ENCODE measurements at regions not wholly inside any gene's neighbourhood (a gene's known extent, or its start where the extent isn't known, plus 50 kb on each side); places are given as distances from the start of the nearest gene placed in this dataset.

GRCh38 chr16:49216593-49216992, 65.0 kb downstream of the CBLN1 start:
- no peak for DNase-seq (ENCODE audit: insufficient read length)
- TF ChIP-seq TAF1 (IDR thresholded peaks at IDR 0.05; ENCODE audit: borderline replicate concordance, low read depth, low read length) (no peak), POLR2AphosphoS5 (IDR thresholded peaks at IDR 0.05; ENCODE audit: low read depth, low read length) (no peak), POLR2A (IDR thresholded peaks at IDR 0.05; ENCODE audit: low read depth, low read length) (no peak)
- no peak for FAIRE-seq

DNA sequence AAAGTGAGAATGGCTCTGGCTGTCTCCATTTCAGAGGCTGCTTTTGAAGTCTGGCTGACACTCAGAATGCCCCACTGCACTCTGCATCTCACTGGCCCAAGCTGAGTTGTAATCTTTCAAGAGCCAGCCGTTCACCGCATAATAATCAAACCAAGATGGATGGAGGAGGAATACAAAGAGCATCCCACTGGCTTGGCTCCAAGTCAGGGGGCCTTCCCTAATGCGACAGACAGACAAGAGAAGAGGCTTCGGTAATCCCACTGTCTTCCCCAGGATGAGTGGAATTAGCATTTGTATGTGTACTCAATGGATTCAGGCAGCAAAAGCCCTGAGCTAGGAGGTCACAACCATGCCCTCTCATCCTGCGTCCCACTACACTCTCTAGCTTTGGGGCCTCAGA, 68.0 kb downstream of the CBLN1 start:
- TF ChIP-seq TAF1 (IDR thresholded peaks at IDR 0.05; ENCODE audit: borderline replicate concordance, low read depth, low read length) (no peak), POLR2A (IDR thresholded peaks at IDR 0.05; ENCODE audit: low read depth, low read length) (no peak), POLR2AphosphoS5 (IDR thresholded peaks at IDR 0.05; ENCODE audit: low read depth, low read length) (no peak)
- DNase-seq (ENCODE audit: insufficient read length) = no peak
- no peak for FAIRE-seq

DNA sequence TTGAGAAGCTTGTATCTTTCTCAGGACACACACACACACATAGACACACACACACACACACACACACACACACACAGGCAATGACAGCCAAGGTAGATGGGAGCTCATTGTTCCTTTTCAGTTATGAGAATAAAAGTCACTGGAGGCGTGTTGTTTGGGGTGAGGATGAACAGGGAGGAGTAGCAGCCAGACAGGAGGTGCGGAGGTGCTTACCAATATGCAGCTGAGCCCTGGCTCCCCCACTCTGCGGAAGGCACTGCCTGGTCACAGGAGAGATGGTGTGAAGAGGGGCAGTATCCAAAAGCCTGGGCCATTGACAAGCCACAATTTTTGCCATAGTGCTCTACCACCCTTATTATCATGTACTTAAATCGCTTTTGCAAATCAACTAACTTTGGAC, 77.4 kb downstream of the CBLN1 start:
- DNase-seq (ENCODE audit: insufficient read length) = no peak
- no peak for FAIRE-seq
- TF ChIP-seq POLR2AphosphoS5 (IDR thresholded peaks at IDR 0.05; ENCODE audit: low read depth, low read length) (no peak), TAF1 (IDR thresholded peaks at IDR 0.05; ENCODE audit: borderline replicate concordance, low read depth, low read length) (no peak), POLR2A (IDR thresholded peaks at IDR 0.05; ENCODE audit: low read depth, low read length) (no peak)

DNA sequence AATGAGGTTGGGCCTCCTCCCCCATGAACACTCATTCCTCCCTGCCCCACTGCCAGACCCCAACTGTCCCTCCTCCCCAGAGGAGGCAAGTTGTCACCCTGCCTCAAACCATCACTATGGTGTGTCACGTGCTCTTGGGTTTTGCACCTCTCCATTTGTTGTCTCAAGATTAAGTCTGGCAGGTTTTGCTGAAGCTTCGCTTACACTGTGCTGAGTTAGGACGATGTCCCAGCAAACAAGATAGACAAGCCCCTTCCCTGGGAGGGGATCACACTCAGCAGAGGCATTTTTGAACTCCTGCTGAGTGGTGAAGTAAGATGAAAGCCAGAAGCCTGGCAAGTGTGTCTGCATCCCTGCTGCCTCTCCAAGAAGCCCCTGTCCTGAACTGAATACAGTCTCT, 78.3 kb downstream of the CBLN1 start:
- no peak for FAIRE-seq
- no peak for TF ChIP-seq POLR2AphosphoS5 (IDR thresholded peaks at IDR 0.05; ENCODE audit: low read depth, low read length)
- no peak for TF ChIP-seq TAF1 (IDR thresholded peaks at IDR 0.05; ENCODE audit: borderline replicate concordance, low read depth, low read length)
- no peak for TF ChIP-seq POLR2A (IDR thresholded peaks at IDR 0.05; ENCODE audit: low read depth, low read length)
- DNase-seq (ENCODE audit: insufficient read length) = no peak

GRCh38 chr16:49201118-49201517, 80.5 kb downstream of the CBLN1 start:
- TF ChIP-seq POLR2AphosphoS5 (IDR thresholded peaks at IDR 0.05; ENCODE audit: low read depth, low read length) = no peak
- no peak for TF ChIP-seq TAF1 (IDR thresholded peaks at IDR 0.05; ENCODE audit: borderline replicate concordance, low read depth, low read length)
- no peak for TF ChIP-seq POLR2A (IDR thresholded peaks at IDR 0.05; ENCODE audit: low read depth, low read length)
- FAIRE-seq (no peak), DNase-seq (ENCODE audit: insufficient read length) (no peak)

DNA sequence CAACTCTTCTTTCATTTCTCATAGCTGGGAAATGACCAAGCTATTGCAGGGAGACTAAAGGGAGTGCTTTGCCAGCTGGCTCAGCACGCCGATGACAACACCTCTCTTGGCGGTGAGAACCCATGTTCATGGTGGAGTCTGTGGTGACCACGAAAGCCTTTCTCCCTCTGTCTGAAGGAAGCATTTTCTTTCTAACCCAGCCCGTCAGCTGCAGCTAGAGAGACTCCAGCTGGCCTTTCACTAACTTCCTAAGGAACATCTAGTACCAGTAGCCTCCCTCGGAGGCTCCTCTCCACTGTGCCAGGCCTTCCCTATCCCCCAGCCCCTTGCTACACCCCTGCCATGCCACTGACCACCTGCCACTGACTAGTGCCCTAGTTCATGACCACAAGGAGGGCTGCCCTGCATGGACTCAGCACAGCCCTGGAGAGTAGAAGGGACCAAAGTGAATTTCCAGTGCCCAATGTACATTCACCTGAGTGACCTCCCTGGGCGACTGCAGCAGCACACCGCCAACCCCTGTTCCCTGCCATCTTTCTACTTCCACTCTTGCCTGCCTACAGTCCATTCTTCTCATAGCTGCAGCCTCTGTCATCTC, 81.3 kb downstream of the CBLN1 start:
- DNase-seq (ENCODE audit: insufficient read length) (no peak), FAIRE-seq (no peak)
- TF ChIP-seq POLR2AphosphoS5 (IDR thresholded peaks at IDR 0.05; ENCODE audit: low read depth, low read length) = no peak
- no peak for TF ChIP-seq TAF1 (IDR thresholded peaks at IDR 0.05; ENCODE audit: borderline replicate concordance, low read depth, low read length)
- no peak for TF ChIP-seq POLR2A (IDR thresholded peaks at IDR 0.05; ENCODE audit: low read depth, low read length)

- DNase-seq (ENCODE audit: insufficient read length) (no peak), FAIRE-seq (no peak)
- no peak for TF ChIP-seq TAF1 (IDR thresholded peaks at IDR 0.05; ENCODE audit: borderline replicate concordance, low read depth, low read length)
- no peak for TF ChIP-seq POLR2AphosphoS5 (IDR thresholded peaks at IDR 0.05; ENCODE audit: low read depth, low read length)
- no peak for TF ChIP-seq POLR2A (IDR thresholded peaks at IDR 0.05; ENCODE audit: low read depth, low read length)
These were observed 86.4 kb downstream of the CBLN1 start for GRCh38 chr16:49195237-49195548.

DNA sequence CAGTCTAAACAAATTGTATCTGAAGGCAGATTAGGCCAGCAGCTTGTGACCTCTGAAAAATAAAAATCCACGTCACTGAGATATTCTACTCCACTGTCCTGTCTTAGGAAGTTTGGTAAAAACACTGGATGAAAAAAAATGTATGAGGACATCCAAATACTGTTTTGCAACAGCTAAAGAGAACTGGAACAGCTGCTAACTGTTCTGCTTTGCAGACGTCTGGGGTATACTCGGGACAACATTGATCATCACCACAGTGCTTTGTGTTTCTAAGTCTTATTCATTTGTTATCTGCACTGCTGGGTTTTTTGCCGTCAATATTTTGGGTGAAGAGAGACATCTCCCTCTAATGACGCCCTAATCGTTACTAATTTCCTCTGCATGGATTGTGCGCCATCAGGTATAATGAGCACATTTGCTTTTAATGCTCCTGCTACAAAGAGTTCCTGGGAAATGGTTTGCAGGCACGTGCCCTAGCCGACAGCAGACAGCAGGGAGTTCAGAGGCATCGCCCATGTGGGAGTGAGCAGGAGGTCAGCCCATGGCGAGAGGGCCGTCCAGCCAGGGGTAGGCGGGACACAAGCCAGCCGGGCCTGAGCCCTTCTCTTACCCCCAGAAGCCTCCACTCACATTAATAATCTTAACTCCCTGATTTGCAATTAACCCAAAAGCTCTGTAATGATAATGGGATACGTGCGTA, 87.0 kb downstream of the CBLN1 start:
- TF ChIP-seq POLR2A (IDR thresholded peaks at IDR 0.05; ENCODE audit: low read depth, low read length) (no peak), TAF1 (IDR thresholded peaks at IDR 0.05; ENCODE audit: borderline replicate concordance, low read depth, low read length) (no peak), POLR2AphosphoS5 (IDR thresholded peaks at IDR 0.05; ENCODE audit: low read depth, low read length) (no peak)
- DNase-seq (ENCODE audit: insufficient read length) (no peak), FAIRE-seq (no peak)

- DNase-seq (ENCODE audit: insufficient read length) (no peak), FAIRE-seq (no peak)
- TF ChIP-seq POLR2A (IDR thresholded peaks at IDR 0.05; ENCODE audit: low read depth, low read length) (no peak), TAF1 (IDR thresholded peaks at IDR 0.05; ENCODE audit: borderline replicate concordance, low read depth, low read length) (no peak), POLR2AphosphoS5 (IDR thresholded peaks at IDR 0.05; ENCODE audit: low read depth, low read length) (no peak)
These were observed 88.0 kb downstream of the CBLN1 start for GRCh38 chr16:49193596-49193995.

GRCh38 chr16:49189286-49189685, 92.4 kb downstream of the CBLN1 start:
- TF ChIP-seq TAF1 (IDR thresholded peaks at IDR 0.05; ENCODE audit: borderline replicate concordance, low read depth, low read length) (no peak), POLR2A (IDR thresholded peaks at IDR 0.05; ENCODE audit: low read depth, low read length) (no peak)
- FAIRE-seq = no peak
- DNase-seq (ENCODE audit: insufficient read length) = no peak

DNA sequence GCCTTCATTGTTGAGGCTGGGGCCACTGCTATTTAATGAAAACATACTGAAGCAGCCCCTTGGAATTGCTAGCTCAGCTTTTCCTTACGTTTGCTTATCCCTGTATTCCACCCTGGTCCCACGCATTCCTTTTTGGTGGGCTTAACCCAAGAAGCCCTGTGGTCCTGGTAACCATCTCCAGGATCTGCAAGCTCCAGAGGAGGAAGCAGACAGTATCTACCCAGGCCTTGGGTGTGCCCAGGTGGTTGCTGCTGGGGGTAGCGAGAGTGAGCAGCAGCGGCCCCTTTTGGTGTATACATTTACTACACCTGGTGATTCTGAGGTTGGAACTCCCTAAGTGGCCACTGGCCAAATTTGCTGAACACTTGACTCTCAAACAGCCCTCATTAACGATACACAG, 97.7 kb downstream of the CBLN1 start:
- TF ChIP-seq TAF1 (IDR thresholded peaks at IDR 0.05; ENCODE audit: borderline replicate concordance, low read depth, low read length) = no peak
- FAIRE-seq = no peak

DNA sequence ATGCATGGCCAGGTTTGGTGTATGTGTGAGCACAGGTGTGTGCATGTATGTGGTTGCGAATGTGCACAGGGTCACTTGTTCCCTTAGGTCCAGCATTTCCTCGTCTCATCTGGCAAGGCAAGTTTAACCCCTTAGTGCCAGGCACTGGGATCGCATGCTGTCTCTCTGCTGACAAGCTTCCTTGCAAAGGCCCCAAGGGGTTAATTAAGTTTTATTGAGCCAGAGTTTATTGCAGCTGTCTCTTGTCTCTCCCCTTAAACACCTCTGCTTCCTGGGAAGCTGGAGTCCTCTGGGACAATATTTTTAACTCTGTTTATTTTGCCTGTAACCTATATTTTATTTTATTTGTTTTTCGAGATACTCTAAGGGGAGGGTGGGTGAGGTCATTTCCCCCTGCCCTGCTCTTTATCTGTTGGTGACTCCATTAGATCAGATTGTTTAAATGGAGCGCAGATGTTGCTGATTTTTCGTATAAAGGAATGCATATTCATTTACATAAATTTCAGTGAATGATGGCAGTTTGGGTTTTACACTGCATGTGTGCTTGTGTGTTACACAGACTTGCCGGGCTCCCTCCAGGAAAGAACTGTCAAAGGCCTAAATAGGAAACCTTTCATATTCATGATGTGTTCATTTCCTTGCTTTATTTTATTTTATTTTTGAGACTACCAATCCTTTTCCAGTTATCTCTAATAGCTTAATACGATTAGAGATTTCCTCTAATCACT, 99.7 kb downstream of the CBLN1 start:
- TF ChIP-seq POLR2AphosphoS5 (IDR thresholded peaks at IDR 0.05; ENCODE audit: low read depth, low read length) (no peak), POLR2A (IDR thresholded peaks at IDR 0.05; ENCODE audit: low read depth, low read length) (no peak), TAF1 (IDR thresholded peaks at IDR 0.05; ENCODE audit: borderline replicate concordance, low read depth, low read length) (no peak)
- FAIRE-seq = no peak
- no peak for DNase-seq (ENCODE audit: insufficient read length)

More for the DNA sequence above, 97.7 kb downstream of the CBLN1 start:
- DNase-seq (ENCODE audit: insufficient read length) = no peak

Data from GM12892 (cell line).